ENCODE measurements at regions not wholly inside any gene's neighbourhood (a gene's known extent, or its start where the extent isn't known, plus 50 kb on each side); places are given as distances from the start of the nearest gene placed in this dataset.
A peak's percentile ranks its signal among the peaks of the same experiment; 100 is the strongest.

- no peak for DNase-seq (ENCODE audit: low read depth, low spot score)
- in situ Hi-C loops (cut with HindIII; ENCODE audit: low pct_unique_long_range_greater_than_20kb, low sequenced_read_pairs), result no loop called here
Measured at GRCh38 chr12:33323823-33324222, 115.8 kb downstream of the SYT10 start.

- in situ Hi-C loops (cut with HindIII; ENCODE audit: low pct_unique_long_range_greater_than_20kb, low sequenced_read_pairs), result no loop called here
- DNase-seq (ENCODE audit: low read depth, low spot score), result peak; percentile 24
Measured at GRCh38 chr12:33322519-33322918, 117.1 kb downstream of the SYT10 start.

DNA sequence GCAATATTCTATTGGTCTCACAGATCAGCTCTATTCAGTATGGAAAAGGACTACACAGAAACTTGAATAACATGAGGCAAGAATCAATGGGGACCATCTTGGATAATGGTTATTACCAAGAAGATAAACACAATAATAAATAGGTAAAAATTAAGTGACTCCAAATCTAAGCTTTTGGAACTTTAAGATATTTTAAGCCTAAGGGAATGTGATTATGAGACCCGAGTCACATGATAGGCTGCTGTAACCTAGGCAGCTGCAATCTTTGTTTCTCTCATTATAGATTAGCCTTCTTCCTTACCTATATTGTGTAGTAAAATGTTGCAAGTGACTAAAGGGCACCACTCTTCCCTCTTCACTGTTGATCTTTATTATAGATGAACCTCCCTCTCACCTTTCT lies 121.9 kb downstream of the SYT10 start:
- in situ Hi-C loops (cut with HindIII; ENCODE audit: low pct_unique_long_range_greater_than_20kb, low sequenced_read_pairs), result no loop called here

DNA sequence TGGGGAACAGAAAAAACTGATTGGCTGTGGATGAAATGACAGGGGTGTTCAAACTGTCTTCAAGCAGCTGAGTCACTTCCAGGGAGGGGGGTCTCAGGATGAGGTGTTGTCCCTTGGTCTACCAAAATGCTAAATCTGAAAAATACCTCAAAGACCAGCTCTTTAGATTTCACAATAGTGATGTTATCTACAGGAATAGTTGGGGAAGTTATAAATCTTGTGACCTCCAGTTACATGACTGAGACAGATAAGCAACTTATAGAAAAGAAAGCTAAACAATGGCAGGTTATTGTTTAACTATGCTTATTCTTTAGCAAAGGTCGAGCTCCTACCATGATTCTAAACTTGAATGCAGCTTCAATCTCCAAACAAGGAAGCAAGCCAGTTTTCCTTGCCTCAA lies 125.4 kb downstream of the SYT10 start:
- no peak for DNase-seq (ENCODE audit: low read depth, low spot score)
- in situ Hi-C loops (cut with HindIII; ENCODE audit: low pct_unique_long_range_greater_than_20kb, low sequenced_read_pairs), result no loop called here

More for the DNA sequence above, 121.9 kb downstream of the SYT10 start:
- DNase-seq (ENCODE audit: low read depth, low spot score), result no peak

DNA sequence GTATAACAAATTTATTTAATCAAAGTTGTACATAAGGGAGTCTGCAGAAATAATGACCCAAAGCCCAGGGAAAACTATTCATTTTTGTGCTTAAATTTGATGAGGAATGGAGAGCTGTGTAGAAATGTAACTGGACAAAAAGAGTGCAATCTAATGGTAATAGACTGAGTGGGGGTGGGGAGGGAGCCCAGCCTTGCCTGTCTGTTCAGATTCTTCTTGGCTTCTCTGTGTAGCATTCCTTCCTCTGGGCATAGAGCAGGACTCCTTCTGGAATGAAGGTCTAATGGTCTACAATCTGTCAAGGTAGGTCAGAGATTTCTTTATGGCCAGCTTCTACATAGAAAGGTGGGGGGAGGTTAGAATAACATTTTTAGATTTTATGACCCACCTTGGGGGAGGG lies 126.1 kb downstream of the SYT10 start:
- in situ Hi-C loops (cut with HindIII; ENCODE audit: low pct_unique_long_range_greater_than_20kb, low sequenced_read_pairs), result no loop called here

GRCh38 chr12:33310471-33310870 lies 129.1 kb downstream of the SYT10 start:
- in situ Hi-C loops (cut with HindIII; ENCODE audit: low pct_unique_long_range_greater_than_20kb, low sequenced_read_pairs), result no loop called here
- DNase-seq (ENCODE audit: low read depth, low spot score), result no peak

More for the DNA sequence above, 126.1 kb downstream of the SYT10 start:
- DNase-seq (ENCODE audit: low read depth, low spot score), result no peak

DNA sequence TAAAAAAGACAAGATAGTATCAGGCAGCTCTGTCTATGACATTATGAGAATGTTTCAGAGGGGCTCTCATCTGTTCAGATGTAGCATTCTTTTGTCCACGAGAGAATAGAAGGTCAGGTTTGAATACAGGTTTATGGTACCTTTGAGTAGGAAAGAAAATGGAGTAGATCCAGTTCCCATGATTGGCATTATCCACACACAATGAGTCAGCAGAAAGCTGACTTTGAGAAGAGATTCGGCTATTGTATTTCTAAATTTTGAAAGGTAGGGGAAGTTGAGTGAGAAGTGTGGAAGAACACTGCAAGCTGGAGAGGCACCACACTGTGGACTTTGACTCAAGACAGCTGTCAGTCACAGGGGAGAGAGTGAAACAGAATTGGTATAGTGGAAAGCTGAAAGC lies 135.4 kb downstream of the SYT10 start:
- in situ Hi-C loops (cut with HindIII; ENCODE audit: low pct_unique_long_range_greater_than_20kb, low sequenced_read_pairs), result no loop called here
- no peak for DNase-seq (ENCODE audit: low read depth, low spot score)

DNA sequence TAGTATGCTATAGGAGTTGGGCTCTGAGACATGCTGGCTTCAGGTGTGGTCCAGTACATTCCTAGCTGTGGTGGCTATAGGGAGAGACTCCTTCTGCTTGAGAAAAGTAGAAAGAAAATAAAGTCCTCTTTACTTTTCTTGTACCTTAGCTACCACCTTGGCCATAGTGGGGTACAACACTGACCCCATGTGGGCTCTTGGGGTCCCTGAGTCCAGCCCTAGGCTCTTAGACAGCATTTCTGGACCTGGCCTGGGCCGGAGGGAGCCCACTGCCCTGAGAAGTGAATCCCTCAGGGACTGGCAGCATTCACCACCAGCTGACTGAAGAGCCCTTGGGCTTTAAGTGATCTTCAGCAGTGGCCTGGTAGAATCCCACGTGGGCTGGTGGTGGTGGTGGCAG lies 143.1 kb downstream of the SYT10 start:
- no peak for DNase-seq (ENCODE audit: low read depth, low spot score)
- in situ Hi-C loops (cut with HindIII; ENCODE audit: low pct_unique_long_range_greater_than_20kb, low sequenced_read_pairs), result no loop called here

GRCh38 chr12:33290703-33291102 lies 148.9 kb downstream of the SYT10 start:
- DNase-seq (ENCODE audit: low read depth, low spot score), result no peak
- in situ Hi-C loops (cut with HindIII; ENCODE audit: low pct_unique_long_range_greater_than_20kb, low sequenced_read_pairs), result no loop called here

GRCh38 chr12:33283054-33283453 lies 156.6 kb downstream of the SYT10 start:
- no peak for DNase-seq (ENCODE audit: low read depth, low spot score)
- in situ Hi-C loops (cut with HindIII; ENCODE audit: low pct_unique_long_range_greater_than_20kb, low sequenced_read_pairs), result no loop called here

DNA sequence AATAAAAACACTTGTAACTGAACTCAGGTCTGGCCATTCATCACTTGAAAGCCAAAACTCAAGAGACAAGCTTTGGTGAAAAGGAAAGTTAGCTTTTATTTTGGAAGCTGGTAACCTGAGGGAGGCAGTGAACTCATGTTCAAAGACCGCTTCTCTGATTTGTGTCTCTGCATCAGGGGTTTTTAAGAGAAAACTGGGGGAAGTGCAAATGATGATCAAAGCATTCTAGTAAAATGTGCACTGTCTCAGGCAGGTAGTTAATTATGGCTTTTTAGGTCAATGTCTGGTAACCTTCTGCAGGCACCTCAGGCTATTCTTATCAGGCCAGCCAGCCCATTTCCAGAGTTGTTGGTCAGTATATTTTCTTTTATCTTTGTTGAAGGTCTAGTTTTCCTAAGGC lies 162.2 kb downstream of the SYT10 start:
- DNase-seq (ENCODE audit: low read depth, low spot score), result no peak
- in situ Hi-C loops (cut with HindIII; ENCODE audit: low pct_unique_long_range_greater_than_20kb, low sequenced_read_pairs), result no loop called here

GRCh38 chr12:33267641-33268040 lies 172.0 kb downstream of the SYT10 start:
- no peak for DNase-seq (ENCODE audit: low read depth, low spot score)
- in situ Hi-C loops (cut with HindIII; ENCODE audit: low pct_unique_long_range_greater_than_20kb, low sequenced_read_pairs), result no loop called here

DNA sequence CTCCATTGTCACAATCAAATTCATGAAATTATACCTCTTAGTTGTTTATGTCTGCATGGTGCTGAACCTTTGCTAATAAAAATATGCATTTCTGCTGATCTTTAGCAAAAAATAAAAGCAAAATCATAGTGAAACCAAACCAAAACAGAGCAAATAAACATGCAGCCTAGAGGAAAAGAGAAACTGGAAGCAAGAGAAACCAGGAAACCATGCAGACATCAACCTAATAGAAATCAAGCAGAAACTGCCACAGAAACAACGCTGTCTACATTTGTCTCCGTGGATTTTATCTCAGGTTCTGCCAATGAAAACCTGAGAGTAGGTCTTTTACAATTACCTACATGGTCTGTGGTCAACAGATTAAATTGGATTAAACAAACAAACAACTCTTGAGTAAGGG lies 173.7 kb downstream of the SYT10 start:
- in situ Hi-C loops (cut with HindIII; ENCODE audit: low pct_unique_long_range_greater_than_20kb, low sequenced_read_pairs), result no loop called here
- no peak for DNase-seq (ENCODE audit: low read depth, low spot score)

GRCh38 chr12:33265033-33265731 lies 174.4 kb downstream of the SYT10 start:
- in situ Hi-C loops (cut with HindIII; ENCODE audit: low pct_unique_long_range_greater_than_20kb, low sequenced_read_pairs), result no loop called here
- no peak for DNase-seq (ENCODE audit: low read depth, low spot score)

- in situ Hi-C loops (cut with HindIII; ENCODE audit: low pct_unique_long_range_greater_than_20kb, low sequenced_read_pairs), result no loop called here
- no peak for DNase-seq (ENCODE audit: low read depth, low spot score)
Measured at GRCh38 chr12:33253178-33253577, 186.4 kb downstream of the SYT10 start.

DNA sequence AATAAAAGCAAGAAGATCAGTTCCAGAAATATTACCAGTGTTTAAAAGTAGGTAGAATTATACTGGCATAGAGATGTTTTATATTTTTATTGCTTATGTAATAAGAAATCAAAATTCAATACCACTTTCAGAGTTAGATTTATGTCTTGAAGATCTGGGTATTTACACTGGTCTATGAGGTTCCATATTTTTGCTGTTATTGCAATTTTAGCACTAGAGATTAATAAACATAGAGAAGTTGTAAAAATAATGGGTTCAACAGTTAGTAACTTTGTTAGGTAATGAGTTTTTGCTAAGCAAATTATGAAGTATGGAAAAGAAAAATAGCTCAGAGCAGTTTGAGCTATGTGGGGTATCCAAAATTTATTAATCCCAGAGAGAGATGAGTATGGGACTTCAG lies 188.1 kb downstream of the SYT10 start:
- no peak for DNase-seq (ENCODE audit: low read depth, low spot score)
- in situ Hi-C loops (cut with HindIII; ENCODE audit: low pct_unique_long_range_greater_than_20kb, low sequenced_read_pairs), result no loop called here

GRCh38 chr12:33248364-33248763 lies 191.3 kb downstream of the SYT10 start:
- in situ Hi-C loops (cut with HindIII; ENCODE audit: low pct_unique_long_range_greater_than_20kb, low sequenced_read_pairs), result no loop called here
- DNase-seq (ENCODE audit: low read depth, low spot score), result no peak

DNA sequence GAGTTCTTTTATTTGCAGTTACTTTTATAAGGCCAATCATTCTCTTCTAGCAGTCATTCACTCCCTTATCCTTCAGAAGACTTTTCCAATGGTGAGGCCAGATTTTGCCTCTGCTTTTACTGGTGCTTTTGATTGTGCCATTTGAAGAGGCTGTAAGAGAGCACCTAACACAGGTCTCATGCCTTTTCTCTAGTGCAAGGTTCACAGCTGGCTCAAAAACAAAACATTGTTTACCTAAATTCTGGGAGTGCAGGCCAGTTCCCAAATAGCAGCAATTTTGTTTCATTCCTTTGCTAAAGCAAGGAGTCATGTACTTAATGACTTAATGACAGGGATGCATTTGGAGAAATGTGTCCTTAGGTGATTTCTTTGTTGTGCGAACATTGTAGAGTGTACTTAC lies 192.0 kb downstream of the SYT10 start:
- in situ Hi-C loops (cut with HindIII; ENCODE audit: low pct_unique_long_range_greater_than_20kb, low sequenced_read_pairs), result no loop called here
- DNase-seq (ENCODE audit: low read depth, low spot score), result no peak

GRCh38 chr12:33245434-33245833 lies 194.2 kb downstream of the SYT10 start:
- in situ Hi-C loops (cut with HindIII; ENCODE audit: low pct_unique_long_range_greater_than_20kb, low sequenced_read_pairs), result no loop called here

DNA sequence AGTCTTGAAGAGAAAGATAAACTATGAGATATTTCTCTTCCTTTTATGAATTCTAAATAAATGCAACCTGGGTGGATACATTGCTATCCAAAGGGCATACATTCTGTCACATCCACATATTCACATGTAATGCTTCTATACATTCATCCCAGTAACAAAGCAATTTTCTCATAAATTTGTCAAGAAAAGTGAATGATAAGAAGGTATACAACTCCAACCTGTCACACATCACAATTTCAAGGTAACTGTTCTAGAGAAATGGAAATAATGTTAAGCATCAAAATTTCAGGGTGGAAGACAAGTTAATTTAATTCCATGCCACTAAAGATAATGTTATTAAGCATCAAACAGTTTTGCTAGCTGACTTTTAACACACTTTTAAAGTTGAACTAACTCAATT lies 212.9 kb downstream of the SYT10 start:
- in situ Hi-C loops (cut with HindIII; ENCODE audit: low pct_unique_long_range_greater_than_20kb, low sequenced_read_pairs), result no loop called here
- no peak for DNase-seq (ENCODE audit: low read depth, low spot score)

More at GRCh38 chr12:33245434-33245833, 194.2 kb downstream of the SYT10 start:
- no peak for DNase-seq (ENCODE audit: low read depth, low spot score)
